ENCODE measurements at regions not wholly inside any gene's neighbourhood (a gene's known extent, or its start where the extent isn't known, plus 50 kb on each side); places are given as distances from the start of the nearest gene placed in this dataset.

DNA sequence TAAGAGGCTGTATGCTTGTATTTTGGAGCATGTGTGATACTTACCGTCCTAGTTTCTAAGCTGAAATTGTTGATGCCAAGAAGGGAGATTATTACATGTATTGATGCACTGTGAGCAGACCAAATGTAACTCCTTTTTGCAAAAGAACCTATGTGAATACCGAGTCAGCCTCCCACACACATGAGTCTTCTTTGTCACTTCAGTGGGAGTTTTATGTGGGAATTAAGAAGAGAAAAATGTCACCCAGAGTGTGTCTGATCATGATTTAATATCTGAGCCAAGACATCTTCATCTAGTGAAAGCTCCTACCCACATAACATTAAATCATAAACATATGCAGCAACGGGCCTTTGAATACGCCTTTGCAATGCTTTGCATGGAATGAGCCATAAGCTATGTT, 380.3 kb upstream of the ACTBL2 start:
- TF ChIP-seq, protein P1, sequence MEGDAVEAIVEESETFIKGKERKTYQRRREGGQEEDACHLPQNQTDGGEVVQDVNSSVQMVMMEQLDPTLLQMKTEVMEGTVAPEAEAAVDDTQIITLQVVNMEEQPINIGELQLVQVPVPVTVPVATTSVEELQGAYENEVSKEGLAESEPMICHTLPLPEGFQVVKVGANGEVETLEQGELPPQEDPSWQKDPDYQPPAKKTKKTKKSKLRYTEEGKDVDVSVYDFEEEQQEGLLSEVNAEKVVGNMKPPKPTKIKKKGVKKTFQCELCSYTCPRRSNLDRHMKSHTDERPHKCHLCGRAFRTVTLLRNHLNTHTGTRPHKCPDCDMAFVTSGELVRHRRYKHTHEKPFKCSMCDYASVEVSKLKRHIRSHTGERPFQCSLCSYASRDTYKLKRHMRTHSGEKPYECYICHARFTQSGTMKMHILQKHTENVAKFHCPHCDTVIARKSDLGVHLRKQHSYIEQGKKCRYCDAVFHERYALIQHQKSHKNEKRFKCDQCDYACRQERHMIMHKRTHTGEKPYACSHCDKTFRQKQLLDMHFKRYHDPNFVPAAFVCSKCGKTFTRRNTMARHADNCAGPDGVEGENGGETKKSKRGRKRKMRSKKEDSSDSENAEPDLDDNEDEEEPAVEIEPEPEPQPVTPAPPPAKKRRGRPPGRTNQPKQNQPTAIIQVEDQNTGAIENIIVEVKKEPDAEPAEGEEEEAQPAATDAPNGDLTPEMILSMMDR (conservative IDR thresholded peaks at IDR 0.05), result no peak
- no peak for TF ChIP-seq ZFX (IDR thresholded peaks at IDR 0.05)
